ENCODE measurements at regions not wholly inside any gene's neighbourhood (a gene's known extent, or its start where the extent isn't known, plus 50 kb on each side); places are given as distances from the start of the nearest gene placed in this dataset.

DNA sequence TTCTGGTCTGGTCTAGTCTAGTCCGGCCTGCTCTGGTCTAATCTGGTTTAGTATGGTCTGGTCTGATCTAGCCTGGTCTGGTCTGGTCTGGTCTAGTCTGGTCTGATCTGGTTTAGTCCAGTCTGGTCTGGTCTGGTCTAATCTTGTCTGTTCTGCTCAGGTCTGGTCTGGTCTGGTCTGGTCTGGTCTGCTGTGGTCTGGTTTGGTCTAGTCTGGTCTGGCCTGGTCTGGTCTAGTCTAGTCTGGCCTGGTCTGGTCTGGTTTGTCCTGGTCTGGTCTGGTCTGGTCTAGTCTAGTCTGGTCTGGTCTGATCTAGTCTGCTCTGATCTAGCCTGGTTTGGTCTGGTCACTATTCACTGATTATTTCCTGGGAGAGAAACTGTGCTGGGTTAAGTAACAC lies 84.1 kb upstream of the PRR23E start:
- TF ChIP-seq, protein P1, sequence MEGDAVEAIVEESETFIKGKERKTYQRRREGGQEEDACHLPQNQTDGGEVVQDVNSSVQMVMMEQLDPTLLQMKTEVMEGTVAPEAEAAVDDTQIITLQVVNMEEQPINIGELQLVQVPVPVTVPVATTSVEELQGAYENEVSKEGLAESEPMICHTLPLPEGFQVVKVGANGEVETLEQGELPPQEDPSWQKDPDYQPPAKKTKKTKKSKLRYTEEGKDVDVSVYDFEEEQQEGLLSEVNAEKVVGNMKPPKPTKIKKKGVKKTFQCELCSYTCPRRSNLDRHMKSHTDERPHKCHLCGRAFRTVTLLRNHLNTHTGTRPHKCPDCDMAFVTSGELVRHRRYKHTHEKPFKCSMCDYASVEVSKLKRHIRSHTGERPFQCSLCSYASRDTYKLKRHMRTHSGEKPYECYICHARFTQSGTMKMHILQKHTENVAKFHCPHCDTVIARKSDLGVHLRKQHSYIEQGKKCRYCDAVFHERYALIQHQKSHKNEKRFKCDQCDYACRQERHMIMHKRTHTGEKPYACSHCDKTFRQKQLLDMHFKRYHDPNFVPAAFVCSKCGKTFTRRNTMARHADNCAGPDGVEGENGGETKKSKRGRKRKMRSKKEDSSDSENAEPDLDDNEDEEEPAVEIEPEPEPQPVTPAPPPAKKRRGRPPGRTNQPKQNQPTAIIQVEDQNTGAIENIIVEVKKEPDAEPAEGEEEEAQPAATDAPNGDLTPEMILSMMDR (IDR thresholded peaks at IDR 0.05; ENCODE audit: unreplicated experiment in 3 of 3) = no peak
- Mint-ChIP-seq H3K4me1 (no peaks in the 10 kb centered on the region), H3K36me3 (ENCODE audit: low read depth) (no peaks in the 10 kb centered on the region), H3K27me3 (ENCODE audit: low read depth) (peaks cover 31% of the 10 kb centered on the region), H3K27ac (no peak overlapping the region), H3K4me3 (no peak overlapping the region), H3K9me3 (peaks cover 24% of the 10 kb centered on the region)

DNA sequence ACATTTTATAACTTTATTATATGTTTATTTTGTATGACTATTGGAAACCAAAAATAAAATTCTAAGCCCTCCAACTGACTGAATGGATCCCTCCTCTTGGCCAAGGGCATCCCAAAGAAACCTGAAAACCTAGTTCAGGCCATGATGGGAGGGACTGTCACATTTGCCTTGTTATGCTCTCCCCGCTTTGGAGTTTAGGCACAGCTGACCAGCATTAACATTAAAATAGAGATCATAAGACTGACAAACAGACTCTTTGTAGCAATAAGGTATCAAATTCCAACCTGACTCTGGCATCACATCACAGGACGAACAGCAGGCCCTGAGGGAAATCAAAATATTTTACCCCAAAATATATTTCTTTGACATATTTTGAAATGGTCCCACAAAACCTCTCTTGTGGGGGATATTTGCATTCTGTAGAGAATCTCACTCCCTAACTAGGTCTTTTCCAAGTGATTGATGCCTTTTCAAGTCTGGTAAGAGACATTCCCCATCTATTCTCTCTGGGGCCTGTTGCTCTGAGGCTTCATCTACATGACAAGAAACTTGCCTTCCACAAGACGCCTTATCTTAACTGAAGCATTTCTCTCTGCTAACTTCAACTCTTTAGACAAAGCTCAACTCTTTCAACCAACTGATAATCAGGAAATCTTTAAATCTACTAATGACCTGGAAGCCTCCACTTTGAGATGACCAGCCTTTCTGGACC lies 81.8 kb upstream of the PRR23E start:
- Mint-ChIP-seq H3K27me3 (ENCODE audit: low read depth) (peaks cover 30% of the 10 kb centered on the region), H3K36me3 (ENCODE audit: low read depth) (no peaks in the 10 kb centered on the region), H3K4me1 (no peaks in the 10 kb centered on the region), H3K4me3 (no peak overlapping the region), H3K27ac (no peak overlapping the region), H3K9me3 (peaks cover 24% of the 10 kb centered on the region)
- TF ChIP-seq, protein P1 (IDR thresholded peaks at IDR 0.05; ENCODE audit: unreplicated experiment in 3 of 3) = no peak

DNA sequence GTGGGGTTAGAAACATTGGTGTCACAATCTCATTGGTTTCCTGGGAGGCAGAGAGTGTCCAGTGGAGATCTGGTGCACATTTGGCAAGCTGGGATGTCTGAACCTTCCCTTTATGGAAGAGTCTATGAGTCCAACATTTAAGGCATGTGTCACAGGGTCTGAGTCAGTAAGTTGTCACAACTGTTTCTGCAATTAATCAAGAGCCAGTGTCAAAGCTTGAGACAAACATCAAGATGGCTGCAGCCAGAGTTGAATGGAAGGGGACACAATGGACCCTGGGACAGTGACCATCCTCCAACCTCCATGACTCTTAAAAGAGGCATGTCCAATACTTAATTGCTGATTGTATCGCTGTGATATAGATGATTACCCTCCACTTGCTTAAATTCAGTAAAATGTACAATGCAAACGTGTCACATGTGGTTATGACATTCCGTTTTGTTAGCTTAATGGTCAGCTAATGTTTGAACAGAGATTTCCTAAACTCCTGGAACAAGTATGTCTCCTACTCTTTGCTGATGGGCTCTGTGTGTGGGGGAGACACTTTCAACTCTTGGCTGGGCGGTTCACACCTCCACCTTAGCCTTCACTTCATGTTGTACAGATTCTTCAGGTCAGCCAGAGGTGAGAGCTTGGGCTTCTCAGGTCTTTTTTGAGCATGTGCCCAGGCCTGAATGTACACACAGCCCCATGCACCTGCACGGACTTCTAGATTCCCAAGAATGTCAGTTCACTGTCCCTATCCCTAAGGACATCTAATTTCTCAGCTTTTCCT lies 79.9 kb upstream of the PRR23E start:
- no peaks in the 10 kb centered on the region for H3K4me1 Mint-ChIP-seq
- peaks cover 28% of the 10 kb centered on the region for H3K27me3 Mint-ChIP-seq (ENCODE audit: low read depth)
- peaks cover 26% of the 10 kb centered on the region for H3K9me3 Mint-ChIP-seq
- TF ChIP-seq, protein P1 (IDR thresholded peaks at IDR 0.05; ENCODE audit: unreplicated experiment in 3 of 3) = no peak
- H3K4me3 Mint-ChIP-seq = no peak overlapping the region
- H3K27ac Mint-ChIP-seq = no peak overlapping the region
- H3K36me3 Mint-ChIP-seq (ENCODE audit: low read depth) = no peaks in the 10 kb centered on the region

DNA sequence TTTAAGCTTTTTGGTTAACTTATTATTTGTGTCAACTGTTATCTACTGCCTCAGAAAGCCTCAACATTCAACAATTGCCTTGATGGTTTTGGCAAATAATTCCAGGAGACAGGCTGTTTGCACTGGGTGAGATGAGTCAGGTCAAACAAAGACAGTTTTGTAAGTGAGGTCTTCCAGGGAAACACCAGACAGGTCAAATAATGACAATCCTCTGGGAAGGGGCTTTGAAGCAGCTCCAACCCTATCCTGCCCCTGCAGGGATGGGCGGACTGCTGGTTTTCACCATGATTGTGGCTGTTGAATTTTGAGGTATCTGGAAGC lies 79.4 kb upstream of the PRR23E start:
- H3K9me3 Mint-ChIP-seq = peaks cover 26% of the 10 kb centered on the region
- TF ChIP-seq, protein P1 (IDR thresholded peaks at IDR 0.05; ENCODE audit: unreplicated experiment in 3 of 3) = no peak
- H3K4me1 Mint-ChIP-seq = no peaks in the 10 kb centered on the region
- H3K4me3 Mint-ChIP-seq = no peak overlapping the region
- no peaks in the 10 kb centered on the region for H3K36me3 Mint-ChIP-seq (ENCODE audit: low read depth)
- H3K27ac Mint-ChIP-seq = no peak overlapping the region
- H3K27me3 Mint-ChIP-seq (ENCODE audit: low read depth) = peaks cover 31% of the 10 kb centered on the region

DNA sequence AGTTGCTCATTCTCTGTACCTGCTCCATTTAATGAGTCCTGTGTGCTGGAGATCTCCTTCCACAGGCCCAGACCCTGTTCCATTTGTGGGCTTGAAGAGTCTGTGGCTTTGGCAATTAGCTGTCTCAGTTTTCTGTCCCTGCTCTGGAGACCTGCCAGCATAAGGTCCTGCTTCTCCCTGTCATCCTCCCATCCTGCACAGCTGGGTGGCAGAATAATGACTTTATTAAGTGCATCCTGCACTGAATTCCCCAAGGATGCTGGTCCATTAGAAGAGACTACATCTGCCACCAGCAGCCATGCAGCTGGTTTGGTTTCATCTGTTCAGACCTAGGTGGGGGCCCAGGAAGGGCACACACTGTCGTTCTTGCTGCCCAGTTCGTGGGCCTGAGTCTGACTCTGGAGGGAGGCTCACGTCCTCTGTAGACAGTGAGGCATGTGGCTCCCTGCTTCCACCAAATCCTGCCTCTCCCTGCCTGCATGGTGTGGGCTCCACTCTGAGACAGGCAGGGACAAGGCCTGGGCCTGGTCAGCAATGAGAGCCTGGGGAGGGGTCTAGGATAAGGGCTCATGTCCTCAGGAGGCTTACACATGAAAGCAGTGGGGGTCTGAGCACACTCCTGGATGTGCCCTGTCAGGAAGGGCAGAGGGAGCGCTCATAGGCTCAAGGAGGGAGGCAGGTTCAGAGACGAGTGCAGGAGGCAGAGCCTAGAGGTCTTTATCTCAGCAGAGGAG lies 78.4 kb upstream of the PRR23E start:
- peaks cover 32% of the 10 kb centered on the region for H3K27me3 Mint-ChIP-seq (ENCODE audit: low read depth)
- H3K27ac Mint-ChIP-seq = no peak overlapping the region
- no peaks in the 10 kb centered on the region for H3K36me3 Mint-ChIP-seq (ENCODE audit: low read depth)
- H3K4me1 Mint-ChIP-seq = no peaks in the 10 kb centered on the region
- H3K9me3 Mint-ChIP-seq = peaks cover 26% of the 10 kb centered on the region
- TF ChIP-seq, protein P1 (IDR thresholded peaks at IDR 0.05; ENCODE audit: unreplicated experiment in 3 of 3) = no peak
- H3K4me3 Mint-ChIP-seq = no peak overlapping the region

All from nephron (organoid).